ENCODE measurements at regions not wholly inside any gene's neighbourhood (a gene's known extent, or its start where the extent isn't known, plus 50 kb on each side); places are given as distances from the start of the nearest gene placed in this dataset.

- Mint-ChIP-seq H3K4me3 (ENCODE audit: unreplicated experiment) (no peak overlapping the region), H3K9me3 (ENCODE audit: unreplicated experiment) (no peaks in the 10 kb centered on the region), H3K36me3 (ENCODE audit: unreplicated experiment) (no peaks in the 10 kb centered on the region), H3K4me1 (ENCODE audit: low read depth, unreplicated experiment) (peaks cover 3% of the 10 kb centered on the region), H3K27ac (ENCODE audit: unreplicated experiment) (no peak overlapping the region), H3K27me3 (ENCODE audit: unreplicated experiment) (peaks cover 2% of the 10 kb centered on the region)
- TF ChIP-seq, protein P1, sequence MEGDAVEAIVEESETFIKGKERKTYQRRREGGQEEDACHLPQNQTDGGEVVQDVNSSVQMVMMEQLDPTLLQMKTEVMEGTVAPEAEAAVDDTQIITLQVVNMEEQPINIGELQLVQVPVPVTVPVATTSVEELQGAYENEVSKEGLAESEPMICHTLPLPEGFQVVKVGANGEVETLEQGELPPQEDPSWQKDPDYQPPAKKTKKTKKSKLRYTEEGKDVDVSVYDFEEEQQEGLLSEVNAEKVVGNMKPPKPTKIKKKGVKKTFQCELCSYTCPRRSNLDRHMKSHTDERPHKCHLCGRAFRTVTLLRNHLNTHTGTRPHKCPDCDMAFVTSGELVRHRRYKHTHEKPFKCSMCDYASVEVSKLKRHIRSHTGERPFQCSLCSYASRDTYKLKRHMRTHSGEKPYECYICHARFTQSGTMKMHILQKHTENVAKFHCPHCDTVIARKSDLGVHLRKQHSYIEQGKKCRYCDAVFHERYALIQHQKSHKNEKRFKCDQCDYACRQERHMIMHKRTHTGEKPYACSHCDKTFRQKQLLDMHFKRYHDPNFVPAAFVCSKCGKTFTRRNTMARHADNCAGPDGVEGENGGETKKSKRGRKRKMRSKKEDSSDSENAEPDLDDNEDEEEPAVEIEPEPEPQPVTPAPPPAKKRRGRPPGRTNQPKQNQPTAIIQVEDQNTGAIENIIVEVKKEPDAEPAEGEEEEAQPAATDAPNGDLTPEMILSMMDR (IDR thresholded peaks at IDR 0.05; ENCODE audit: partially characterized antibody, unreplicated experiment): no peak
- DNase-seq: no peak
Measured at GRCh38 chr16:80347002-80347401, 193.8 kb upstream of the DYNLRB2 start.

GRCh38 chr16:80346111-80346632 is 194.6 kb upstream of the DYNLRB2 start:
- no peaks in the 10 kb centered on the region for H3K9me3 Mint-ChIP-seq (ENCODE audit: unreplicated experiment)
- peaks cover 5% of the 10 kb centered on the region for H3K4me1 Mint-ChIP-seq (ENCODE audit: low read depth, unreplicated experiment)
- no peaks in the 10 kb centered on the region for H3K36me3 Mint-ChIP-seq (ENCODE audit: unreplicated experiment)
- TF ChIP-seq, protein P1 (IDR thresholded peaks at IDR 0.05; ENCODE audit: partially characterized antibody, unreplicated experiment): no peak
- peaks cover 2% of the 10 kb centered on the region for H3K27me3 Mint-ChIP-seq (ENCODE audit: unreplicated experiment)
- no peak for DNase-seq
- peak overlapping the region; percentile 25 for H3K27ac Mint-ChIP-seq (ENCODE audit: unreplicated experiment)
- no peak overlapping the region for H3K4me3 Mint-ChIP-seq (ENCODE audit: unreplicated experiment)

GRCh38 chr16:80345701-80346100 is 195.1 kb upstream of the DYNLRB2 start:
- H3K27me3 Mint-ChIP-seq (ENCODE audit: unreplicated experiment): peaks cover 2% of the 10 kb centered on the region
- peaks cover 7% of the 10 kb centered on the region for H3K4me1 Mint-ChIP-seq (ENCODE audit: low read depth, unreplicated experiment)
- no peak for DNase-seq
- H3K9me3 Mint-ChIP-seq (ENCODE audit: unreplicated experiment): no peaks in the 10 kb centered on the region
- peak overlapping the region; percentile 25 for H3K27ac Mint-ChIP-seq (ENCODE audit: unreplicated experiment)
- TF ChIP-seq, protein P1 (IDR thresholded peaks at IDR 0.05; ENCODE audit: partially characterized antibody, unreplicated experiment): no peak
- H3K36me3 Mint-ChIP-seq (ENCODE audit: unreplicated experiment): no peaks in the 10 kb centered on the region
- no peak overlapping the region for H3K4me3 Mint-ChIP-seq (ENCODE audit: unreplicated experiment)

- no peak for DNase-seq
- no peaks in the 10 kb centered on the region for H3K36me3 Mint-ChIP-seq (ENCODE audit: unreplicated experiment)
- no peak overlapping the region for H3K4me3 Mint-ChIP-seq (ENCODE audit: unreplicated experiment)
- no peaks in the 10 kb centered on the region for H3K27me3 Mint-ChIP-seq (ENCODE audit: unreplicated experiment)
- TF ChIP-seq, protein P1 (IDR thresholded peaks at IDR 0.05; ENCODE audit: partially characterized antibody, unreplicated experiment): no peak
- H3K4me1 Mint-ChIP-seq (ENCODE audit: low read depth, unreplicated experiment): peaks cover 9% of the 10 kb centered on the region
- H3K9me3 Mint-ChIP-seq (ENCODE audit: unreplicated experiment): no peaks in the 10 kb centered on the region
- H3K27ac Mint-ChIP-seq (ENCODE audit: unreplicated experiment): no peak overlapping the region
Measured at GRCh38 chr16:80344570-80344969, 196.2 kb upstream of the DYNLRB2 start.

- TF ChIP-seq, protein P1 (IDR thresholded peaks at IDR 0.05; ENCODE audit: partially characterized antibody, unreplicated experiment): no peak
Measured at GRCh38 chr16:80341263-80341662, 199.5 kb upstream of the DYNLRB2 start.

More at GRCh38 chr16:80341263-80341662, 199.5 kb upstream of the DYNLRB2 start:
- Mint-ChIP-seq H3K27ac (ENCODE audit: unreplicated experiment) (no peak overlapping the region), H3K4me3 (ENCODE audit: unreplicated experiment) (no peak overlapping the region), H3K4me1 (ENCODE audit: low read depth, unreplicated experiment) (peaks cover 9% of the 10 kb centered on the region), H3K9me3 (ENCODE audit: unreplicated experiment) (no peaks in the 10 kb centered on the region), H3K27me3 (ENCODE audit: unreplicated experiment) (no peaks in the 10 kb centered on the region), H3K36me3 (ENCODE audit: unreplicated experiment) (no peaks in the 10 kb centered on the region)
- no peak for DNase-seq

Measured in glutamatergic neuron (in vitro differentiated cells).